ENCODE measurements at regions not wholly inside any gene's neighbourhood (a gene's known extent, or its start where the extent isn't known, plus 50 kb on each side); places are given as distances from the start of the nearest gene placed in this dataset.

DNA sequence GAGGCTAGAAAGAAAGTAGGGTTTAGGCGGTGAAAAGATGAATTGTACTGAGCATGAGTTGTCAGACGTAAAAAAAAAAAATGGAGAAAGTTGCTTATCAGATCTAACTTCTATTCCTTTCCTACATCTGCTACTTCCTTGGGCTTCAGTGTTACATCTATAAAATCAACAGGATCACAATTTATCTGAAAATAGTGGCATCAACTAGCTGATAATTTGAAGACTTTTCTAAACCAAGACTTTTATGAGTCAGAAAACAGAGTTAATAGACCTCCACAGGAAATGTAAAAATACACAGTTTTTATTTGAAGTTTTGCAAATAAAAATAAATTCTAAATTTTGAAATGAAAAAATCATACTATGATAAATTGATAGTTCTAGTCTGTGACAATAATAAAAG is 399.8 kb downstream of the GRB14 start:
- TF ChIP-seq CTCF (IDR thresholded peaks at IDR 0.05 in 8 of 11, conservative IDR thresholded peaks at IDR 0.05 in 3 of 11) (no peak), POLR2A (IDR thresholded peaks at IDR 0.05) (no peak), POLR2AphosphoS5 (IDR thresholded peaks at IDR 0.05) (no peak)

All from spleen (tissue), 7 donors.